HG02973 (cell line): ENCODE measurements at regions not wholly inside any gene's neighbourhood (a gene's known extent, or its start where the extent isn't known, plus 50 kb on each side); places are given as distances from the start of the nearest gene placed in this dataset.

ENCODE experiments used
- ATAC-seq: cut with Tn5 transposase; IDR thresholded peaks from one replicate; pipeline ENCODE4 v1.9.1; 2021; ENCODE audit warnings: moderate library complexity; ENCODE audit not compliant: unreplicated experiment

GRCh38 chr12:107541001-107541705 lies 144.4 kb upstream of the PWP1 start:
- ATAC-seq, result no peak

- no peak for ATAC-seq
Measured at GRCh38 chr12:107543416-107543815, 142.2 kb upstream of the PWP1 start.

GRCh38 chr12:107543841-107544240 lies 141.8 kb upstream of the PWP1 start:
- no peak for ATAC-seq

GRCh38 chr12:107544937-107545336 lies 140.7 kb upstream of the PWP1 start:
- ATAC-seq, result no peak

- ATAC-seq, result no peak
Measured at GRCh38 chr12:107545737-107546353, 139.8 kb upstream of the PWP1 start.

- ATAC-seq, result no peak
Measured at GRCh38 chr12:107547389-107547788, 138.2 kb upstream of the PWP1 start.

GRCh38 chr12:107549651-107550480 lies 135.7 kb upstream of the PWP1 start:
- ATAC-seq, result no peak

- no peak for ATAC-seq
Measured at GRCh38 chr12:107551434-107551833, 134.2 kb upstream of the PWP1 start.

GRCh38 chr12:107552263-107552662 lies 133.3 kb upstream of the PWP1 start:
- ATAC-seq, result no peak

GRCh38 chr12:107553211-107553765 lies 132.3 kb upstream of the PWP1 start:
- no peak for ATAC-seq

- no peak for ATAC-seq
Measured at GRCh38 chr12:107554941-107555340, 130.7 kb upstream of the PWP1 start.

- no peak for ATAC-seq
Measured at GRCh38 chr12:107557026-107557425, 128.6 kb upstream of the PWP1 start.

- no peak for ATAC-seq
Measured at GRCh38 chr12:107557589-107558100, 128.0 kb upstream of the PWP1 start.

GRCh38 chr12:107558141-107558815 lies 127.3 kb upstream of the PWP1 start:
- ATAC-seq, result no peak

- ATAC-seq, result no peak
Measured at GRCh38 chr12:107558816-107559382, 126.7 kb upstream of the PWP1 start.

- no peak for ATAC-seq
Measured at GRCh38 chr12:107560165-107560898, 125.3 kb upstream of the PWP1 start.

GRCh38 chr12:107560899-107561285 lies 124.7 kb upstream of the PWP1 start:
- ATAC-seq, result no peak

GRCh38 chr12:107564946-107565345 lies 120.7 kb upstream of the PWP1 start:
- ATAC-seq, result no peak

- ATAC-seq, result no peak
Measured at GRCh38 chr12:107565551-107565950, 120.0 kb upstream of the PWP1 start.
